ENCODE measurements at regions not wholly inside any gene's neighbourhood (a gene's known extent, or its start where the extent isn't known, plus 50 kb on each side); places are given as distances from the start of the nearest gene placed in this dataset.

DNA sequence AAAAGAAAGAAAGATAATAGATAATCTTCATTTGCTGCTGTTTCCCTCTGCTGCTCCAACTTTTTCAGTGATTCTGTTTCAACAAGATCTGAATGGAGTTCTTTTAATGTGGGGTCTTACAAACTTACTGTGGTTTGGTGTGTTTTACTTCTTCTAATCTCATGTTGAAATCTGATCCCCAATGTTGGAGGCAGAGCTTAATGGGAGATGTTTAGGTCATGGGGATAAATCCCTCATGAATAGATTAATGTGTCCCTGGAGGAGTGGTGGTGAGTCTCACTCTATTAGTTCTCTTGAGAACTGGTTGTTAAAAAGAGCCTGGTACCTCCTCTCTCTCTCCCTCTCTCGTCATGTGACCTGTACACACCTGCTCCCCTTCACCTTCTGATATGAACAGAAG is 442.4 kb downstream of the EPHA4 start:
- TF ChIP-seq, protein P1, sequence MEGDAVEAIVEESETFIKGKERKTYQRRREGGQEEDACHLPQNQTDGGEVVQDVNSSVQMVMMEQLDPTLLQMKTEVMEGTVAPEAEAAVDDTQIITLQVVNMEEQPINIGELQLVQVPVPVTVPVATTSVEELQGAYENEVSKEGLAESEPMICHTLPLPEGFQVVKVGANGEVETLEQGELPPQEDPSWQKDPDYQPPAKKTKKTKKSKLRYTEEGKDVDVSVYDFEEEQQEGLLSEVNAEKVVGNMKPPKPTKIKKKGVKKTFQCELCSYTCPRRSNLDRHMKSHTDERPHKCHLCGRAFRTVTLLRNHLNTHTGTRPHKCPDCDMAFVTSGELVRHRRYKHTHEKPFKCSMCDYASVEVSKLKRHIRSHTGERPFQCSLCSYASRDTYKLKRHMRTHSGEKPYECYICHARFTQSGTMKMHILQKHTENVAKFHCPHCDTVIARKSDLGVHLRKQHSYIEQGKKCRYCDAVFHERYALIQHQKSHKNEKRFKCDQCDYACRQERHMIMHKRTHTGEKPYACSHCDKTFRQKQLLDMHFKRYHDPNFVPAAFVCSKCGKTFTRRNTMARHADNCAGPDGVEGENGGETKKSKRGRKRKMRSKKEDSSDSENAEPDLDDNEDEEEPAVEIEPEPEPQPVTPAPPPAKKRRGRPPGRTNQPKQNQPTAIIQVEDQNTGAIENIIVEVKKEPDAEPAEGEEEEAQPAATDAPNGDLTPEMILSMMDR (IDR thresholded peaks at IDR 0.05), result no peak
- TF ChIP-seq POLR2A (IDR thresholded peaks at IDR 0.05), result no peak
- no peak for TF ChIP-seq POLR2AphosphoS5 (IDR thresholded peaks at IDR 0.05)
